Panc1 (cell line): ENCODE measurements at regions not wholly inside any gene's neighbourhood (a gene's known extent, or its start where the extent isn't known, plus 50 kb on each side); places are given as distances from the start of the nearest gene placed in this dataset.

Experiments
- POLR2AphosphoS5 ChIP-seq: IDR thresholded peaks from 2 replicates; pipeline ENCODE4 v1.6.1; 2012; ENCODE audit warnings: mild to moderate bottlenecking, low read depth, low read length, moderate library complexity
- SIN3A ChIP-seq: IDR thresholded peaks from 2 replicates; pipeline ENCODE4 v1.6.1; 2012; ENCODE audit warnings: low read depth, mild to moderate bottlenecking, low read length, moderate library complexity, borderline replicate concordance; ENCODE audit not compliant: insufficient read depth
- TCF7L2 ChIP-seq: IDR thresholded peaks from 2 replicates; pipeline ENCODE4 v1.6.1; 2011; ENCODE audit warnings: mild to moderate bottlenecking, low read depth, low read length, inconsistent platforms
- TF ChIP-seq, protein P1 (sequence below): fragments of 450-650 bp; IDR thresholded peaks from 2 replicates; pipeline ENCODE4 v1.5.1; 2017; ENCODE audit warnings: mild to moderate bottlenecking

DNA sequence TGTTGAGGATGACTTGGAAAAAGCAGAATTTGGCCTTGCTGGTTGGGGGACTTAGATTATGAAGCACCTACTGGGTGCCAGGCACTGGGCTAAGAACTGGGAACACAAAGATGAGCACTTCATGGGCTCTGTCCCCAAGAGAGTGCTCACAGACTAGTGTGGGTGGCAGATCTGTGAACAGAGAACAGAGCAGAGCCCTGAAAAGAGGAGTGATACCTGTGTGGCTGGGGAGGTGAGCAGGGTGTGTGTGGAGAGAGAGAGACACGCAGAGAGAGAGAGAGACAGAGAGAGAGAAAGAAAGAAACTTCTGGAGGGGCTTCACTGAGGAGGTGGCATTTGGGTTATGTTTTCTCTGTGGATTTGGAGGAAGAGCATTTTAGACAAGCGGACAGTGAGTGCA, 61.1 kb upstream of the PPP2R5A start:
- TF ChIP-seq, protein P1, sequence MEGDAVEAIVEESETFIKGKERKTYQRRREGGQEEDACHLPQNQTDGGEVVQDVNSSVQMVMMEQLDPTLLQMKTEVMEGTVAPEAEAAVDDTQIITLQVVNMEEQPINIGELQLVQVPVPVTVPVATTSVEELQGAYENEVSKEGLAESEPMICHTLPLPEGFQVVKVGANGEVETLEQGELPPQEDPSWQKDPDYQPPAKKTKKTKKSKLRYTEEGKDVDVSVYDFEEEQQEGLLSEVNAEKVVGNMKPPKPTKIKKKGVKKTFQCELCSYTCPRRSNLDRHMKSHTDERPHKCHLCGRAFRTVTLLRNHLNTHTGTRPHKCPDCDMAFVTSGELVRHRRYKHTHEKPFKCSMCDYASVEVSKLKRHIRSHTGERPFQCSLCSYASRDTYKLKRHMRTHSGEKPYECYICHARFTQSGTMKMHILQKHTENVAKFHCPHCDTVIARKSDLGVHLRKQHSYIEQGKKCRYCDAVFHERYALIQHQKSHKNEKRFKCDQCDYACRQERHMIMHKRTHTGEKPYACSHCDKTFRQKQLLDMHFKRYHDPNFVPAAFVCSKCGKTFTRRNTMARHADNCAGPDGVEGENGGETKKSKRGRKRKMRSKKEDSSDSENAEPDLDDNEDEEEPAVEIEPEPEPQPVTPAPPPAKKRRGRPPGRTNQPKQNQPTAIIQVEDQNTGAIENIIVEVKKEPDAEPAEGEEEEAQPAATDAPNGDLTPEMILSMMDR: no peak
- TF ChIP-seq POLR2AphosphoS5 (no peak), SIN3A (no peak), TCF7L2 (no peak)
